Gastrocnemius medialis (tissue), 4 donors: ENCODE measurements at regions not wholly inside any gene's neighbourhood (a gene's known extent, or its start where the extent isn't known, plus 50 kb on each side); places are given as distances from the start of the nearest gene placed in this dataset.

ENCODE experiments used
- POLR2A ChIP-seq, 2 donors: fragments of 450-650 bp; IDR thresholded peaks; one replicate each; pipeline ENCODE4 v1.6.1; 2017; ENCODE audit warnings: antibody characterized with exemption in 2 of 2, mild to moderate bottlenecking in 2 of 2, moderate library complexity in 2 of 2
- TF ChIP-seq, protein P1 (sequence below), 5 experiments: fragments of 450-650 bp in 3 of 5; fragments of 200-600 bp in 2 of 5; sonication (generic) in 2 of 5; IDR thresholded peaks in 4 of 5; conservative IDR thresholded peaks in 1 of 5; 1 replicate in 4 of 5; 2 replicates in 1 of 5; pipeline ENCODE4 v1.5.1; 2016 to 2019; ENCODE audit warnings: antibody characterized with exemption in 5 of 5, mild to moderate bottlenecking in 3 of 5, moderate library complexity in 3 of 5

DNA sequence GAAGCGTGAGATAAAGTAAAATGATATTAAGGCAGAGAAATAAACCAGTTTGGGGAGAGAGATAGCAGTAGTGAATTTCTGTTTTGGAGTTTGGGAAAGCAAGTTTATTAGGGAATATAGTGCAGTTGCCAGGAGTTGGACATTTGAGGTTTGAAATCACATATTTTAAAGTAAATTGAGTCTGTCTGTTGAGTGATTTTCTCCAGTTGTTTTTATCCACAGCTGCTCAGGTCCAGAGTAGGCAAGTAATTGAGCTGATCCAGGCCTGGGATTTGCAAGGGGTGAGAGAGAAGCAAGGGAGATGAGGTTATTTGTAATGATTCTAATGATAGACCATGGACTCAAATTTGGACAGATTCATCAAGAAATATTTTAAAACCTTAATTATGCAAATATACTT lies 481.9 kb downstream of the UTRN start:
- TF ChIP-seq, protein P1, sequence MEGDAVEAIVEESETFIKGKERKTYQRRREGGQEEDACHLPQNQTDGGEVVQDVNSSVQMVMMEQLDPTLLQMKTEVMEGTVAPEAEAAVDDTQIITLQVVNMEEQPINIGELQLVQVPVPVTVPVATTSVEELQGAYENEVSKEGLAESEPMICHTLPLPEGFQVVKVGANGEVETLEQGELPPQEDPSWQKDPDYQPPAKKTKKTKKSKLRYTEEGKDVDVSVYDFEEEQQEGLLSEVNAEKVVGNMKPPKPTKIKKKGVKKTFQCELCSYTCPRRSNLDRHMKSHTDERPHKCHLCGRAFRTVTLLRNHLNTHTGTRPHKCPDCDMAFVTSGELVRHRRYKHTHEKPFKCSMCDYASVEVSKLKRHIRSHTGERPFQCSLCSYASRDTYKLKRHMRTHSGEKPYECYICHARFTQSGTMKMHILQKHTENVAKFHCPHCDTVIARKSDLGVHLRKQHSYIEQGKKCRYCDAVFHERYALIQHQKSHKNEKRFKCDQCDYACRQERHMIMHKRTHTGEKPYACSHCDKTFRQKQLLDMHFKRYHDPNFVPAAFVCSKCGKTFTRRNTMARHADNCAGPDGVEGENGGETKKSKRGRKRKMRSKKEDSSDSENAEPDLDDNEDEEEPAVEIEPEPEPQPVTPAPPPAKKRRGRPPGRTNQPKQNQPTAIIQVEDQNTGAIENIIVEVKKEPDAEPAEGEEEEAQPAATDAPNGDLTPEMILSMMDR (IDR thresholded peaks at IDR 0.05 in 4 of 5, conservative IDR thresholded peaks at IDR 0.05 in 1 of 5) = no peak
- no peak for TF ChIP-seq POLR2A (IDR thresholded peaks at IDR 0.05)
